GM12878 (cell line): ENCODE measurements at regions not wholly inside any gene's neighbourhood (a gene's known extent, or its start where the extent isn't known, plus 50 kb on each side); places are given as distances from the start of the nearest gene placed in this dataset.

Experiments used
- ATAC-seq: fragments of 200-7000 bp; cut with Tn5 transposase; 3 replicates; pipeline ENCODE4 v1.9.1; 2020; ENCODE audit warnings: mild to moderate bottlenecking, moderate library complexity
- BruUV-seq: library from RNA; stranded (reverse); fragments of 400-500 nt; replicated peaks from 2 replicates; lab custom pipeline; 2021; lab: Mats Ljungman, UMichigan
- CTCF ChIA-PET: fragments of 300-600 bp; sonication (Branson Sonifier 250); formaldehyde crosslinking; extraction: SDS; loops from one replicate; lab custom pipeline; 2021; ENCODE audit warnings: inconsistent platforms; lab: Yijun Ruan, JAX
- POLR2A ChIA-PET: fragments of 350-600 bp; formaldehyde crosslinking; extraction: SDS; loops from one replicate; lab custom pipeline; 2021; ENCODE audit warnings: inconsistent platforms; lab: Charles Lee
- RAD21 ChIA-PET: fragments of 300-600 bp; sonication (Branson Sonifier 250); formaldehyde crosslinking; loops from one replicate; lab custom pipeline; 2023; ENCODE audit warnings: antibody characterized with exemption; ENCODE audit not compliant: unreplicated experiment; lab: Charles Lee
- SMC1A ChIA-PET: fragments of 300-600 bp; sonication (Branson Sonifier 250); formaldehyde crosslinking; loops from one replicate; lab custom pipeline; 2023; ENCODE audit not compliant: unreplicated experiment, uncharacterized antibody; lab: Charles Lee
- DNase-seq: peaks from one replicate; pipeline ENCODE4 v3.0.0-alpha.2; 2011; ENCODE audit warnings: low read depth, low spot score
- FAIRE-seq: peaks from 3 replicates; lab custom pipeline; 2011; peaks lifted over from hg19 to GRCh38; lab: Jason Lieb, UNC
- H2AFZ ChIP-seq: 2 replicates; pipeline ENCODE4 v1.6.0; 2011; ENCODE audit warnings: low read depth, low read length, control low read depth; ENCODE audit not compliant: control insufficient read depth
- H3K27ac ChIP-seq: 2 replicates; pipeline ENCODE4 v1.5.1; 2011; ENCODE audit warnings: control low read depth; ENCODE audit not compliant: control insufficient read depth, insufficient read depth
- H3K27me3 ChIP-seq, 2 experiments: replicated peaks in 1 of 2; 2 replicates each; pipeline versions ENCODE4 v1.6.0 to v1.6.1; 2011; ENCODE audit warnings: low read length in 1 of 2; ENCODE audit not compliant: control insufficient read depth in 2 of 2, insufficient read depth in 2 of 2
- H3K36me3 ChIP-seq, 2 experiments: 2 replicates each; pipeline ENCODE4 v1.5.1; 2011; ENCODE audit warnings: low read length in 1 of 2; ENCODE audit not compliant: control insufficient read depth in 2 of 2, insufficient read depth in 2 of 2
- H3K4me1 ChIP-seq: 2 replicates; pipeline ENCODE4 v1.6.1; 2011; ENCODE audit warnings: mild to moderate bottlenecking, low read length, moderate library complexity, mixed read lengths; ENCODE audit not compliant: control insufficient read depth, insufficient read depth
- H3K4me2 ChIP-seq: 2 replicates; pipeline ENCODE4 v1.6.0; 2011; ENCODE audit warnings: control low read depth; ENCODE audit not compliant: control insufficient read depth, insufficient read depth
- H3K4me3 ChIP-seq: fragments of 200-600 bp; sonication (generic); 2 replicates; pipeline ENCODE4 v1.5.1; 2016
- H3K79me2 ChIP-seq: 2 replicates; pipeline ENCODE4 v1.6.0; 2011; ENCODE audit warnings: low read length; ENCODE audit not compliant: control insufficient read depth, insufficient read depth
- H3K9ac ChIP-seq: 2 replicates; pipeline ENCODE4 v1.8.0; 2011; ENCODE audit warnings: low read length, control low read depth, mixed read lengths; ENCODE audit not compliant: control insufficient read depth, insufficient read depth
- H3K9me3 ChIP-seq: replicated peaks from 3 replicates; pipeline ENCODE4 v1.5.1; 2011; ENCODE audit warnings: mild to moderate bottlenecking, low read length; ENCODE audit not compliant: control insufficient read depth, insufficient read depth
- H4K20me1 ChIP-seq: 2 replicates; pipeline ENCODE4 v1.6.0; 2011; ENCODE audit not compliant: control insufficient read depth, insufficient read depth
- ATF7 ChIP-seq: fragments of 450-650 bp; IDR thresholded peaks from 2 replicates; pipeline ENCODE4 v1.6.1; 2016; ENCODE audit warnings: low read depth, mild to moderate bottlenecking
- BCL11A ChIP-seq: IDR thresholded peaks from 2 replicates; pipeline ENCODE4 v1.6.1; 2011; ENCODE audit warnings: low read depth, low read length
- FOS ChIP-seq: IDR thresholded peaks from 3 replicates; pipeline ENCODE4 v1.6.1; 2011; ENCODE audit warnings: borderline replicate concordance; ENCODE audit not compliant: insufficient read length; ENCODE audit errors: extremely low read depth
- FOXM1 ChIP-seq: IDR thresholded peaks from 2 replicates; pipeline ENCODE4 v1.6.1; 2012; ENCODE audit warnings: low read depth, mild to moderate bottlenecking, inconsistent platforms, low read length, moderate library complexity
- GABPA ChIP-seq: IDR thresholded peaks from 2 replicates; pipeline ENCODE4 v1.6.1; 2014; ENCODE audit warnings: antibody characterized with exemption, low read depth, mild to moderate bottlenecking, inconsistent platforms
- HDAC2 ChIP-seq: fragments of 200-600 bp; sonication (generic); IDR thresholded peaks from 2 replicates; pipeline ENCODE4 v1.6.1; 2017
- IKZF1 ChIP-seq: fragments of 450-650 bp; conservative IDR thresholded peaks from 2 replicates; pipeline ENCODE4 v1.6.1; 2017; ENCODE audit warnings: antibody characterized with exemption, mild to moderate bottlenecking
- IKZF2 ChIP-seq, 2 experiments: fragments of 450-650 bp; IDR thresholded peaks; 2 replicates each; pipeline ENCODE4 v1.6.1; 2017; ENCODE audit warnings: mild to moderate bottlenecking in 2 of 2, moderate library complexity in 2 of 2
- MTA3 ChIP-seq: IDR thresholded peaks from 2 replicates; pipeline ENCODE4 v1.6.1; 2012; ENCODE audit warnings: low read length, inconsistent platforms, borderline replicate concordance
- MXI1 ChIP-seq: fragments of 150-350 bp; IDR thresholded peaks from 2 replicates; pipeline ENCODE4 v1.6.1; 2011; ENCODE audit warnings: low read depth, mild to moderate bottlenecking, inconsistent platforms, low read length, improper control_type of control experiment
- PRDM15 ChIP-seq: fragments of 450-650 bp; formaldehyde crosslinking; IDR thresholded peaks from 2 replicates; pipeline ENCODE4 v1.4.0; 2020; ENCODE audit warnings: mild to moderate bottlenecking, moderate library complexity
- SUZ12 ChIP-seq: fragments of 200-600 bp; sonication (generic); IDR thresholded peaks from one replicate; pipeline ENCODE4 v1.6.1; 2018; ENCODE audit warnings: antibody characterized with exemption, mild to moderate bottlenecking; ENCODE audit not compliant: unreplicated experiment
- TAF1 ChIP-seq: IDR thresholded peaks from 2 replicates; pipeline ENCODE4 v1.6.1; 2011; ENCODE audit warnings: mild to moderate bottlenecking, low read depth, low read length, borderline replicate concordance
- ZNF687 ChIP-seq: fragments of 450-650 bp; IDR thresholded peaks from 2 replicates; pipeline ENCODE4 v1.6.1; 2017; ENCODE audit warnings: mild to moderate bottlenecking, moderate library complexity
- WGBS: methylation state at CpG from one replicate; pipeline ENCODE4 v1.1.6; 2016; ENCODE audit warnings: low lambda C conversion rate; ENCODE audit not compliant: insufficient replicate concordance, insufficient coverage; ENCODE audit errors: missing lambda C conversion rate; 5-methylcytosine and 5-hydroxymethylcytosine counted together
- in situ Hi-C: fragments of 300-500 bp; cut with MboI; formaldehyde crosslinking; loops from 9 replicates; pipeline ENCODE4 v1.14.3; 2018; ENCODE audit warnings: mixed read lengths
- intact Hi-C: fragments of 100-400 bp; cut with micrococcal nuclease; formaldehyde crosslinking; loops from one replicate; pipeline ENCODE4 v1.14.2; 2022; ENCODE audit not compliant: unreplicated experiment
- TF ChIP-seq, protein P1 (sequence below): fragments of 450-650 bp; IDR thresholded peaks from 2 replicates; pipeline ENCODE4 v1.6.1; 2017; ENCODE audit warnings: mild to moderate bottlenecking
- TF ChIP-seq, protein P2 (sequence below): IDR thresholded peaks from 2 replicates; pipeline ENCODE4 v1.6.1; 2011; ENCODE audit warnings: borderline replicate concordance, low read depth, mild to moderate bottlenecking, moderate library complexity, mixed read lengths, low read length; ENCODE audit not compliant: insufficient read depth; ENCODE audit errors: extremely low read length

GRCh38 chr10:59537501-59537900, 172.1 kb downstream of the SLC16A9 start:
- DNase-seq: no peak
- Histone ChIP-seq H3K27me3 (no peaks in the 10 kb centered on the region), H4K20me1 (no peaks in the 10 kb centered on the region), H3K27ac (no peak overlapping the region), H3K9me3 (no peaks in the 10 kb centered on the region), H3K4me3 (no peak overlapping the region), H3K79me2 (no peaks in the 10 kb centered on the region), H3K9ac (no peak overlapping the region), H2AFZ (no peak overlapping the region), H3K36me3 (no peaks in the 10 kb centered on the region), H3K4me2 (no peak overlapping the region), H3K4me1 (no peaks in the 10 kb centered on the region)
- TF ChIP-seq TAF1: no peak
- no peak for TF ChIP-seq MXI1
- TF ChIP-seq SUZ12: no peak
- TF ChIP-seq ZNF687: no peak
- no peak for TF ChIP-seq ATF7
- no peak for TF ChIP-seq IKZF1
- TF ChIP-seq BCL11A: no peak
- TF ChIP-seq IKZF2 (IDR thresholded peaks at IDR 0.05): no peak
- TF ChIP-seq, protein P1, sequence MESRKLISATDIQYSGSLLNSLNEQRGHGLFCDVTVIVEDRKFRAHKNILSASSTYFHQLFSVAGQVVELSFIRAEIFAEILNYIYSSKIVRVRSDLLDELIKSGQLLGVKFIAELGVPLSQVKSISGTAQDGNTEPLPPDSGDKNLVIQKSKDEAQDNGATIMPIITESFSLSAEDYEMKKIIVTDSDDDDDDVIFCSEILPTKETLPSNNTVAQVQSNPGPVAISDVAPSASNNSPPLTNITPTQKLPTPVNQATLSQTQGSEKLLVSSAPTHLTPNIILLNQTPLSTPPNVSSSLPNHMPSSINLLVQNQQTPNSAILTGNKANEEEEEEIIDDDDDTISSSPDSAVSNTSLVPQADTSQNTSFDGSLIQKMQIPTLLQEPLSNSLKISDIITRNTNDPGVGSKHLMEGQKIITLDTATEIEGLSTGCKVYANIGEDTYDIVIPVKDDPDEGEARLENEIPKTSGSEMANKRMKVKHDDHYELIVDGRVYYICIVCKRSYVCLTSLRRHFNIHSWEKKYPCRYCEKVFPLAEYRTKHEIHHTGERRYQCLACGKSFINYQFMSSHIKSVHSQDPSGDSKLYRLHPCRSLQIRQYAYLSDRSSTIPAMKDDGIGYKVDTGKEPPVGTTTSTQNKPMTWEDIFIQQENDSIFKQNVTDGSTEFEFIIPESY: no peak
- no peak for TF ChIP-seq PRDM15 (CRISPR knock-in tag)
- TF ChIP-seq MTA3: no peak
- TF ChIP-seq HDAC2: no peak
- TF ChIP-seq, protein P2, sequence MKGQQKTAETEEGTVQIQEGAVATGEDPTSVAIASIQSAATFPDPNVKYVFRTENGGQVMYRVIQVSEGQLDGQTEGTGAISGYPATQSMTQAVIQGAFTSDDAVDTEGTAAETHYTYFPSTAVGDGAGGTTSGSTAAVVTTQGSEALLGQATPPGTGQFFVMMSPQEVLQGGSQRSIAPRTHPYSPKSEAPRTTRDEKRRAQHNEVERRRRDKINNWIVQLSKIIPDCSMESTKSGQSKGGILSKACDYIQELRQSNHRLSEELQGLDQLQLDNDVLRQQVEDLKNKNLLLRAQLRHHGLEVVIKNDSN: no peak
- no peak for TF ChIP-seq FOXM1
- no peak for TF ChIP-seq GABPA
- TF ChIP-seq FOS: no peak
- 0% methylated on average over 4 of the region's 4 CpGs for WGBS
- ChIA-PET CTCF (no interaction called here), SMC1A (interaction anchor here (0.6 kb wide), 1 partner anchor 396 kb away, joined by 3 read pairs; no protein-coding TSS in a partner anchor), RAD21 (no interaction called here), POLR2A (no interaction called here)
- no peak for FAIRE-seq
- intact Hi-C loops (no loop called here), in situ Hi-C loops (no loop called here)
- no TSS peak for BruUV-seq
- no peak for ATAC-seq
